UCSD-AML1 (cell line): ENCODE measurements at regions not wholly inside any gene's neighbourhood (a gene's known extent, or its start where the extent isn't known, plus 50 kb on each side); places are given as distances from the start of the nearest gene placed in this dataset.

Experiments
- DNase-seq: peaks from one replicate; lab custom pipeline; 2025; ENCODE audit not compliant: unreplicated experiment; lab: John Stamatoyannopoulos, UW

DNA sequence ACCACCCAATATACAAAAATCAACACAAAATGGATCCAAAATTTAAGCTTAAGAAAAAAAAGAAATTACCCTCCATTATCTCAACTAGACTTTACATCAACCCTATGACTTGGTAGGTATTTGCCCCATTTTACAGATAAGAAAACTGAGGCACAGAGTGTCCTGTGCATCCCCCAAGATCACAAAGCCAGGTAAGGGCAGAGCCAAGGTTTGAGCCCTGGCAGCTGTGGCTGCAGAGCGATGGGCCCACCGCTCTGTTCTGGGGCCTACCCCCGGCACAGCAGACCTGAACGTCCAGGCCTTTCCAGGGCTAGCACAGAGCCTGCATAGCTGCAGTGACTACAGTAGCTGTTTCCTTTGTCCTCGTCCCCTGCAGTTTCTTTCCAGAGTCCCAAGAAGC lies 417.6 kb downstream of the SOX9 start:
- no peak for DNase-seq

DNA sequence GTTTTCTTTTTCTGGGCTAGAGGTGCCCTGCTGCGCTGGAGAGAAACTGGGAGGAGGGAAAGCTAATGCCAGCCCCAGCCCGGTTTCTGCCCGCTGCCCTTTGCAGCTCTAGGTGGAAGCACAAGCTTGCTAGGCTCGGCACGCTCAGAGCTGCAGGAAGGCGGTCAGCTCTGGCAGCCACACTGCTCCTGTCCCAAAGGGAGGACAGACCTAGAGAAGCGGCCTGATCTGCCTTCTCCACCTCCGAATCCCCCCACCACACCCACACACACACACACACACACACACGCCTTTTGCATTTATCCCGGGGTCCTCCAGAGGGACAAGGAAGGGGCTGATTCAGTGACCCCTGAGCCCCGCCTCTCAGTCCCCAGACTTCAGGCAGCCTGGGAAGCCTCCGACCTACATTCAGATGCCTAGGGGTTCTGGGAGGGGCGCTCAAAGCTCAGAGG lies 418.1 kb downstream of the SOX9 start:
- no peak for DNase-seq

DNA sequence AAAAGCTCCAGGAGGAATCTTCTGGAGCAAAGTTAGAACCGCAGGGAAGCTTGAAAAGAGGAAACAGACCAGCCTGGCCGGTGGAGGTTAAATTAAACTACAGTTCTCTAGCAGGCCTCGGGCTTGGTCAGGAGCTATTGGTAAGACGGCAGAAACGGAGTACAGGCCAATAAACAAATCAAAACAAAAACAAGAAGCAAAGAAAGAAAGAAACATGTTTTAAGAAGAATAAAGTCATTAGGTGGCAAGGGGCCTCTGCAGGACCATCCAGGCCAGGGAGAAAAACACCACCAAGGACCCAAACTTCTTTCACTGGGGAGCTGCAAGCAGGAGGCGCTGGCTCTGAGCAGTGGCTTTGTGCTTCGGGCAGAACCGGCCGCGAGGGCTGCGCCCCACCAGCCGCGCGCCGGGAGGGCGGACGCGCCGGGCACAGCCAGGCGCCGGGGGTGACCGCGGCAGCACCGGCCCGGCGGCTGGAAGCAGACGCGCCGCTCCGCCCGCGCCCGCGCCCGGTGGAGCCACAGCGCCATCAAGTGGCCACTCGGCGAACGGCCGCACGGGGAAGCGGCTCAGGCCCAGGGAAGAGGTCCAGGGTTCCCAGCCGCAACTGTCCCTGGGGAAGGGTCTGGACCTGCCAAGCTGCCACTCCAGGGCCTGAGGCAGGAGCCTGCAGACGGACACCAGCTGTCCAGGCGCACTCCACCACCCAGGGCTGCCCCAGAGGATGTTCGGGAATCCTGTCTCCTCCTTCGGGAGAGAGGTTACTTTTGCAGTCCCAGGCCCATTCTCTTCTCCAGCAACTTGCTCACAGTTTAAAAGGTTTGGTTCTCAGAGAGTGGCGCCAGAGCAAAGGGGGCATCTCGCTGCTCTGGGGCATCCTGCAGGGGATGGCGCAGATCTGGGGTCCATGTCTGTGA lies 419.4 kb downstream of the SOX9 start:
- DNase-seq: peak; percentile 70

DNA sequence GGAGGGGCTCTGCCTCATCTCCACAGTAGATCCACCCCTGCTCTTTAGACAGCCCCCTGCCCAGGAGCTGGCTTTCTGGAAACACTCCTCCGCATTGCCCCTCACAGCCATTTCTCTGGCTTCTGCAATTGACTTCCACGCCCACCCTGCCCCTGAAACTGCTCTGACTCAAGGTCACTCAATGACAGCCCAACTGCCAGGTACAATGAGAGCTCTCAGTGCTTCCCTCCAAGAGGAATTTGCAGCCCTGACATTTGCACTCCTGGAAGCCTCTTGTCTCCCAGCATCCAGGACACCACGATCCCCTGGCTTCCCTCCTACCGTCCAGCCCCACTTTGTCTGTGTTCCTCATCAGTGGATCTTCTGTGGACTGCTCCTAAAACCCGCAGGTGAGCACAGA lies 421.5 kb downstream of the SOX9 start:
- no peak for DNase-seq

DNA sequence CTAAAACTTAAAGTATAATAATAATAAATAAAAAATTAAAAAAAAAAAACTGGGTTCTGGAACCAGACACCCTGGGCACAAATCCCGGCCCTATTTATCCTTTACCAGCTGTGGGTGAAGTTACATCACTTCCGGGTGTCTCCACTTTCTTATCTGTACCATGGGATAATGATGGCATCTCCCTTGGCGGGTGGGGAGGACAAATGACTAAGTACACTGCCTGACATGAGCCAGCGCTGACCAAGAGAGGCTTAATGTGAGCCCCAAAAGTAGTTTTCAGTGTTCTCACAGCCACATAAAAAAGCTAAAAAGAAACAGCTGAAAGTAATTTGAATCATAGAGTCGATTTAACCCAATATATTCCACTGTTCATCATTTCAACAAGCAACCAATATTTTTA lies 424.9 kb downstream of the SOX9 start:
- DNase-seq: no peak

DNA sequence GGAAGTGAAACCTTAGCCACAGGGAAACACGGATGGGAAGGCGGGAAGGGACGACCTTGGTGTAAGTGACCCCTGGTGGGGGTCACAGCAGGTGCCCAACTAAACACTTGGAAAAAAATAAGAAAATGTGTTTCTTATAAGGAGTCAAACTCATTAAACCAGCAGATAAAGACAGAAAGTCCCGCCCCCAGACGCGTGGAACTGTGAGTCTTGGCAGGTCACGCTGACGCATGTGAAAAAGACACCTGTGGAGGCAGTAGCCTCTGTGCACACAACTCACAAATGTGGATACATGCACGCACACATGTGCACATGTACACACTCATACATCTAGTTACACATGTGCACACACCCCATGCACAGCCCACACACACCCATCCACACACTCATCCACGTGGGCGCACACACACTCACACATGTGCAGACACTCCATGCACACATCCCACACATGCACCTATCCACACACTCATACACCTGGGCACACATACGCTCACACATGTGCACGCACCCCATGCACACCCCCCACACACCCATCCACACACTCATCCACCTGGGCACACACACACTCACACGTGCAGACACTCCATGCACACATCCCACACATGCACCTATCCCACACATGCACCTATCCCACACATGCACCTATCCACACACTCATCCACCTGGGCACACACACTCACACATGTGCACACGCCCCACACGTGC lies 432.4 kb downstream of the SOX9 start:
- no peak for DNase-seq

DNA sequence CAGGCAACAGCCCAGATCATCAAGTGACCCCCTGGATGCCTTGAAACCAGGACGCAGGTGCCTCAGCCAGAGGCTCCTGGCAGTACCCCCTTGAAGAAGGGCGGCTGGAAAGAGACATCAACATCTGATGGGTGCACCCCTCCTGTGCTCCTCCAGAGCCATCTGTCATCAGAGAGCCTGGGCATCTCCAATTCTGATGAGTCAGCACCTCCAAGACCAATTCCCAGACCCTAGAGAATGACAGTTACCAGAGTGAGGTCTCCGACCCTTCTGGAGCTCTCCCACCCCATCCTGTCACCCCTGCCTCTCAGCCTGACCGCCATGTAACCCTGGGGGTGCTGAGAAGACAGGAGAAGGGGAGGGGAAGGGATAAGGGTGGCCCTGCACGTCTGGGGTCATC lies 433.7 kb downstream of the SOX9 start:
- DNase-seq: no peak

DNA sequence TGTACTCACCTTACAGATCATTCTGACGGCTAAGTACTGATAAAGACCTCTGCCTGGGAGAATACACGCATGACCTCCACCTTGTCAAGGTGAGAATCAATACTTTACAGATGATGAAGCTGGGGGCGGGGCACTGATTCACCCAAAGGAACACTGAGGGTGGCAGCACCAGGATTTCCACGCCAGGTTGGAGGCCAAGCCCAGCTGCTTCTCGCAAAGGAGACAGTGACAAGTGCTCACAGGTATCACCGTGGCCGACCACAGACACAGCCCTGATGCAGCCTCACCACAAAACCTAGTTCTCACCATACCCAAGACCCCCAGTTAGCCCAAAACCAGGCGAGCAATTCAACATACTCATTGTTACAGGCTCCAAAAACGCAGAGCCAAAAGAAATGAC lies 434.2 kb downstream of the SOX9 start:
- DNase-seq: no peak

DNA sequence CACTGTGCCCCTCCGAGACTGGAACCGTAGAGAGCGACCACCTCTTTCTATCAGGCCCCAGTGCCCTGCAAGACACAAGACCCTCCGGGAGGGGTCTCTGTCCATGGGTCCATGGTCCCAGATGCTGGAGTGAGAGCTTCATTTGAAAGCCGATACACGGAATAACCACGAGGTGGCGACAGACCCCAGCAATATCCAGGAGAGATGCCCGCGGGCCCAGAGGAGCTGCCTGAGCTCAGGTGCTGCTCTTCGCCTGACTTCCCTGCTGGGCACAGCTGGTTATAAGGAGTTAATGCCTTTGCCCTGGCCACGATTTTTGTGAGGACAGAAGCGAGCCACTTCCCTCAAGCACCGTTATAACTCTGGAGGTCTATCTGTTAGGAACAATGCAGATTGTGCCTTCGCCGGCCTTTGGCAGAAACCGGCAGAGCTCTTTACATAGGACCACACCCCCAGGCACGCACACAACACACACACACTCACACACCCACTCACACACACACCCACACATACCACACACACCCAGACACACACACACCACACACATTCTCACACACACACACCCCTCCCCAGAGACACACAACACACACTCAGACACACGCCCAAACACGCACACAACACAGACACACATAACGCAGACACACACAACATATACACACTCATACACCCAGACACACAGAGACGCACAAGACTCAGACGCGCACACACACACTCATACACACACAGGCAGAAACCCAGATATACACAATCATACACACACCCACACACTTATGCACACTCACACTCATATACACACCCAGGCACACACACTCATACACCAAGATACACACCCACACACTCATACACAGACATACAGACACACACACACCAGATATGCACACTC lies 436.4 kb downstream of the SOX9 start:
- DNase-seq: peak; percentile 50

DNA sequence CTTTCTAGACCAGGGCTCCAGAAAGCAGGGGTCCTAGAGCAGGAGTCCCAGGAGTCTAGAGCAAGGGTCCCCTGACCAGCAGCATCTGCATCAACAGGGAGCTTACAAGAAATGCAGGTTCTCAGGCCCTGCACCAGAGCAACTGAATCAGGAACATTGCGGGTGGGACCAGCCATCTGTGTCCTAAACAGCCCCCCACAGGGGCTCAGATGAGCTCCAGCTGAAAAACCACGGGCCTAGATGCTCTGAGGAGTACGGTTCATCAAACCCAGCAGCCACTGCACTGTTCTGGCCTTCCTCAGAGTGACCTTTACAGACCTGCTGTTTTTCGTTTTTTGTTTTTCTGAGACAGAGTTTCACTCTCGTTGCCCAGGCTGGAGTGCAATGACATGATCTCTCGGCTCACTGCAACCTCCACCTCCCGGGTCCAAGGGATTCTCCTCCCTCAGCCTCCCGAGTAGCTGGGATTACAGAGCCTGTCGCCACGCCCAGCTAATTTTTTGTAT lies 438.2 kb downstream of the SOX9 start:
- no peak for DNase-seq

DNA sequence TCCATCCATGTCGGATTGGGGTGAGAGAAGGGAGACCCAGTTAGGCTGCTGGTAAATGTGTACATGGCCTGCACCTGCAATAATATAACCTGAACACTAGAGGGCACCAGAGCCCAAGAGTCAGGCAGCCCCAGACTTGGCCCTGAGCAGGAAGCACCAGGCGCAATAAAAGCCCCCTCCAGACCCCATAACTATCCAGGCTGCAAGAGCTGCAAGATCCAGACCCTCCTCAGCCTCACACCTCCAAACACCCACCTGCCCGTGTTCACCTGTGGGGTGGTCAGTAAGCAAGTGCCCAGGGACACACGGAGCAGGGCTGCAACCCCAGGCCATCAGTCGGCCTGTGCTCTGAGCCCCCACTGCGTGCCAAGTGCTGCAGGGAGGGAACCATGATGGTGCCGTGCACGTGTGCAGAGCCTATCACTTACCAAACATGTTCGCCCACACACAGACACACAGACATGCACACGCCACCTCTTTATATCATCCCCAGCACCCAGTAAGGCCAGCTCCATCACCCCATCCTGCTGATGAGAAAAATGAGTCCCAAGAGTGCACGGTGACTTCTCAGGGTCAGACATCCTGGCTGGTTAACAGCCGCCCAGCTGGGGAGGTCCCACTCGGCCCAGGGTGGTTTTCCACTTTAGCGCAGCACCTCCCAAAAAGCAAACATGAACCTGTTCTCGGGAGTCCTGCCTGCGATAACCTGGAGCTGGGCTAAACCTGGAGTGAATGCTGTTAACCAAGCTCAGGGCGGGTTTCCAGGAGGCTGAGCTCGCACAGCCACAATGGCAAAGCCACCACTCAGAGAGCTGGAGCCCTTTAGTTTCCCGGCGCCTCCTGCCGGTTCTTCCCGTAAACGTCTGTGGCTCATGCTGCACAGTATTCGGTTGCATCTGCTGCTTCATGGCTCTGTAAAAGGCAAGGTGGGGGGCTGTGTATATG lies 439.8 kb downstream of the SOX9 start:
- DNase-seq: peak; percentile 23

DNA sequence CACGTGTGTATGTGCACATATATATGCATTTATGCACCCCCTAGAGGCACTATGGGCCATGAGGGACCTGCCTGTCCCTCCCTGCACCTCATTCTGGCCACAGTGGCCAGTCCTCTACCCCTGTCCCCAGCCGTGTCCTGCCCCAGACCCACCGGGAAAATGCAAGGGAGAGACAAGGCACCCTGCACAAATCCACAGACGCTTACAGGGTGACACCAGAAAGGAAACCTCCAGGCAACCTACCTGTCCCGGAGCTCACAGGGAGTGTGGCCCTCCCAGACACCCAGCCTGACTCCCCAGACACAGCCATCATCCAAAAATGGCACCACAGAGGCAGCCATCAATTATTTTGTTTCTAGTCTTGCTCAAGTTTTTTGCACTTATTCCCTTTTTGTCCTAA lies 440.4 kb downstream of the SOX9 start:
- no peak for DNase-seq

DNA sequence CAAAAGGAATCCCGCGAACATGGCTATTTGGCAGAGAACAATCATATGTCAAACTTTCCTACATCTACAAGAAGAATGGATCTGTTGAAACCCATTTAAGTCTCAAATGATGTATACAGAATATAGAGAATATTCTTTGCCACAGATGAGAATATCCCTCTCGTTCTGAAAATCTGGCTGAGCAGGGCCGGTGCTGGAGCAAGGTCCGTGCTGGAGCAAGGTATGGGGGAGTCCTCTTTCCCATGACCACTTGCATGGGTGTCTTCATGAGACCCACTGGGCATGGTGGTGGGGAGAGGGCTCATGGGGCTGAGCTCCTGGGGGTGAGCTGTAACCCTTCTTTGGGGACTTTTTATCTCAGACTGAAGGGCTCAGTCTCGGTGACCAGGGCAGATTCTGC lies 440.9 kb downstream of the SOX9 start:
- DNase-seq: no peak

DNA sequence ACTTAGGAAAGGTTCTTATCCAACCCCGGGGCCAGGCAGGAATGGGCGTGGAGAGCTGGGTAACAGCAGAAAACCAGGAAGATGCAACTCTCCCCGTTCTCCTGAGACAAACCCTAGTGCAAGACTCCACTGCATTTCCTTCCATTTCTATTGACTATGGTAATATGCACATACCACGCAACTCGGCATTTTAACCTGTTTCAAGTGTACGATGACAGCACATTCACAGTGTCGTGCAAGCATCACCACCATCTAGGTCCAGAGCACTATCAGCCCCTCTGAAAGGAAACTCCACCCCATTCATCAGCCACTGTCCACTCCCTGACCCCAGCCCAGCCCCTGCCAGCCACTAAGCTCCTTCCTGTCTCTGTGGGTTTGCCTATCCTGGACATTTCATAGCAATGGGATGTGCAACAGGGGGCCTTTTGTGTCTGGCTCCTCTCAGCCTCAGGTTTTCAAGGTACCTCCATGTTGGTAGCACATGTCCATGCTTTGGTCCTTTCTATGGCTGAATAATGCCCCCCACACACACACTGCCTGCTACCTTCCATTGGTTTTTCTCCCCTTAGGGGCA lies 441.9 kb downstream of the SOX9 start:
- DNase-seq: no peak

DNA sequence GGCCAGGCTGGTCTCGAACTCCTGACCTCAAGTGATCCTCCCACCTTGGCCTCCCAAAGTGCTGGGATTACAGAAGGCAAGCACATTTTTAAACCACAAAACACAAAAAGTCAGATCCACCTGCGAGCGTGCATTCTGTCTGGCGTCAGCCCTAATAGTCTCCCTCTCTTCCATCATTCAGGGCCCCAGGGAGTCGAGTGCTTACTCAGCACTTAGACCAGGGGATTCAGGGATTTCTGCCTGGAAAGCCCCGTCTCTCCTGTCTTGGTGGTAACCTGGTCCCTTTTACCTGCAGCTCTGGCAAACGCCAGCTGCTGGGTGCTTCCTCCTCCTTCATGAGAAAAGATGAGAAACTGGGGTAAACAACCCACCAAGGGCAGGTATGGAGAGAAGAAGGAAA lies 443.1 kb downstream of the SOX9 start:
- no peak for DNase-seq

DNA sequence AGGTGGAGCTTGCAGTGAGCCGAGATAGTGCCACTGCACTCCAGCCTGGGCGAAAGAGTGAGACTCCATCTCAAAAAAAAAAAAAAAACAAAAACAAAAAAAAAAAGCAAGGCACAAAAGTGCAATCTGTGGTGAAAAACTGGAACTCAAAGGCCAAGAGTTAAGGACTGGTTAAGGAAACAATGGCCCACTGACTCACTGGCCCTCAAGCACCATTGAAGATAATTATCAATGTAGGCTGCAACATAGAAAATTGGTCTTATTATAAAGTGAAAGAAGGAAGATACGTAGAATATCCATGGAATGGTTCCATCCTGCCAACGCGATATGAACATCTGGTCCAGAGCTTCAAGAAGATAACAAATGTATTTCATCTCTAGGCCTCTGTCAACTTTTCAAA lies 444.2 kb downstream of the SOX9 start:
- no peak for DNase-seq

DNA sequence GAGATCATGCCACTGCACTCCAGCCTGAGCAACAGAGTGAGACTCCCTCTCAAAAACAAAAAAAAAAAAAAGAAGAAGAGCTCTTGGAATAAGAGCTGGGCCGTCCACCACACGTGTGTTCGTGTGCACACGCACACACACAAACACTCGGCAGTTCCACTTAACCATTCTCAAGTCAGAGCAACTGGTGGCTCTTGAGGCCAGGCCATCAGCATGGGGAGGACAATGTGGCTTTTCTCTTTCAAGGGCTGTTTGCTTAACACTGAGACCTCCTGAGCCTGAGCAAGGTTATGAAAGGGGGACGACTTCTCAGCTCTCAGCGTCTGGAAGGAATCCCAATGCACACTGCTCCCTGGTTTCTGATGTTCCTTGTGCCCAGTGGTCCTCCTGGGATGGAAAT lies 444.9 kb downstream of the SOX9 start:
- DNase-seq: no peak

DNA sequence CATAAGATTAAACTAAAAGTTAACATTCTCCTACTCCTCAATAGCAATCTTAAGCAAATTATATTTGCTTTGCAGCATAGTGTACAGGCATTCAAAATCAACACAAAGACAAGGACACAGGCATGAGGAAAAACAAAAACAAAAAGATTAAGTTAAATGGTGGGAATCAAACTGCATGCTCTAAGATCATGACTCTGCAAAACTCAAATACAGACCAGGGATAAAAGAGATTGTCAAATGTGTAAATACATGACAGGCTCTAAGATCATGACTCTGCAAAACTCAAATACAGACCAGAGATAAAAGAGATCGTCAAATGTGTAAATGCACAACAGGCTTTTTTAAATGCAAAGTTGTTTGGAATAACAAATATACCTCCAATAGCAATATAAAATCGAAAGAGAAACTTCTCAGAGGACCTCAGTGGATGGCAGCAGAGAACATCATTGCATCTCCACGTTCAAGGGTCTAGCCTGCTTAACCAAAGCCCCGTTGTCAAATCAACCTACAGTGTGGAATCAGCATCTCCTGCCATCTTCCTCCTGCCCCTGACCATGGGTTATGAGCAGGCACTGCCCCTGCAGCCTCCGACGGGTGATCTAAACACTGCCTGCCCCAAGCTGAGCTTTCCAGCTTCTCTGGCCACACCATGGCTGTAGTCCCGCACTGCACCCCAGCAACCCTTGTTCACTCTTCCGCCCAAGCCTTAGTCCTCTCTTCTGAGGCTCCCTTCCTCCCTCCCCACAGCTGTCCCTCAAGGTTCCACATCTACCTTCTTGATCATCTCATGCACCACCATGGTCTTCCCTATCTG lies 446.1 kb downstream of the SOX9 start:
- DNase-seq: no peak

DNA sequence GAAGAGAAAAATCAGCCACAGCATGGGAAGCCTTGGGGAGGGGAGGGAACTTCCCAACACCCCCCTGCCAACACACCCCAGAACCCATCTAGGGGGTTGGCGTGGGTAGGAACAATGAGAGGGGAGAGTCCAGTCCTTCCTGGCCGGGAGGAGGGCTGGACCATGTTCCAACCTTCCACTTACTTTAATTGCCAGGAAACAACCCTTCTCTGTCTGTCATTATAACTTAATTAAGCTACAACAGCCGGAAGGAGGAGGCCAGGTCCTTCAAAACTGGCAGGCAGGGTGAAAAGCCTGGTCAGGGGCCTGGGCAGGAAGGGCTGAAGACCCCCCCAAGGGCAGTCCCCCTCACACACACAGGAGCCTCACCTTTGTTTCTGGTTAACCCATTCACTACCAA lies 447.0 kb downstream of the SOX9 start:
- DNase-seq: no peak
